NCI-H1092 (cell line): ENCODE measurements at regions not wholly inside any gene's neighbourhood (a gene's known extent, or its start where the extent isn't known, plus 50 kb on each side); places are given as distances from the start of the nearest gene placed in this dataset.

Source experiments
- DNase-seq: peaks from one replicate; lab custom pipeline; 2025; lab: John Stamatoyannopoulos, UW

GRCh38 chr2:215498431-215498830 lies 62.6 kb upstream of the FN1 start:
- no peak for DNase-seq

DNA sequence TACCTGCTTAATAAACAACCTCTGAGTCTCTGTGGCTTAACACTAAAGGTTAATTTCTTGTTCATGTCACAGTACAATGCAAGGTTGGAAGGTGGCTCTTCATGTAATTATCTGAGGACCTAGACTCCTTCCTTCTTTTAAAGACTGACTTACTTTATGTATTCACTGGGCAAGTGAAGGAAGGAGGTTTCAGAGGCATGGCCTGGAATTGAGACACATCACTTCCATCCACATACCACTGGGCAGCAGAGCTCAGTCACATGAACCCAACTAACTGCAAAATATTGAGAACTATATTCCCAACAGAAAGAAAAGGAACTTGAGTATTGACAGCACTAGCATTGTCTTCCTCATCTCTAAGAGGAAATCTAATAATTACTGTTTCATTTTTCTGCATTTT lies 57.5 kb upstream of the FN1 start:
- no peak for DNase-seq

DNA sequence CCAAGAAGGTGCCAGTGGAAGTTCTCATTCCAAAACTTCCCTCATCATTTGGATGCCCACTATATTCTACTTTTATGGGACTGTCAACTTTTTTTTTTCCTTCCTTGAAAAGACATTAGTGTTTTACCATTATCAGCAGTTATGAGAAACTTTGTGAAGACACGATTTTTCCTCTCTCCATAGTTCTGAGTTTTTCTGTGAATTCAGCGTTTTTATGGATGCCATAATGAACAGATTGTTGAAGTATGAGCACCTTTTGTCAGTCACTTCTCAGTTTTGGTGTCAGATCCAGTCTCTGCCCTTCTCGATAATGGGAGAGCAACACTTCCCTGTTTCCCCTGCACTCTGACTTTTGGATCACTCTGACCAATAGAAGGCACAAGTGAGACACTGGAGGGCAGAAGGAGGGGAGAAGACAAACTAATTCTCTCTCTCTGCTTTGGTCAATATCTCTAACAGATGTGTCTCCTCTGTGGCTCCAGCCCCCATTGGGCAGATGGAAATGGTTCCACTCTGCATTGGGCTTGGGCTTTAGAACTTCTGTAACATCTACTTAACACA lies 53.5 kb upstream of the FN1 start:
- no peak for DNase-seq

DNA sequence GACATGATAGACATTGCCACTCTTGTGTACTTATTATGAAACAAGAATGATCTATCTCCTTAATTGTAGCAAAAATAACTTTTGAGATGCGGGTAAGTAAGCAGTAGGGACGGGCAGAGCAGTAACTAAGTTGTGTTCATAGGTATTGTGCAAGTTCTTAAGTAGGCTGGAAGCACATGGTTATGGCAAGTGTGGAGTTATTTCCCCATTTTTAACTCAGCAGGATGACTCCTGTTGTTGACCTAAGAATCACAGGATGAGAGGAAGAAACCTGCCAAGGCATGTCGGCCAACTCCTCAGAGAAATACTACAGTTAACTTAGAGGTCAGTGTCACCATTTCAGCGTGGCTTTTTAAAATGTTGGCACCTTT lies 51.1 kb upstream of the FN1 start:
- DNase-seq = no peak

DNA sequence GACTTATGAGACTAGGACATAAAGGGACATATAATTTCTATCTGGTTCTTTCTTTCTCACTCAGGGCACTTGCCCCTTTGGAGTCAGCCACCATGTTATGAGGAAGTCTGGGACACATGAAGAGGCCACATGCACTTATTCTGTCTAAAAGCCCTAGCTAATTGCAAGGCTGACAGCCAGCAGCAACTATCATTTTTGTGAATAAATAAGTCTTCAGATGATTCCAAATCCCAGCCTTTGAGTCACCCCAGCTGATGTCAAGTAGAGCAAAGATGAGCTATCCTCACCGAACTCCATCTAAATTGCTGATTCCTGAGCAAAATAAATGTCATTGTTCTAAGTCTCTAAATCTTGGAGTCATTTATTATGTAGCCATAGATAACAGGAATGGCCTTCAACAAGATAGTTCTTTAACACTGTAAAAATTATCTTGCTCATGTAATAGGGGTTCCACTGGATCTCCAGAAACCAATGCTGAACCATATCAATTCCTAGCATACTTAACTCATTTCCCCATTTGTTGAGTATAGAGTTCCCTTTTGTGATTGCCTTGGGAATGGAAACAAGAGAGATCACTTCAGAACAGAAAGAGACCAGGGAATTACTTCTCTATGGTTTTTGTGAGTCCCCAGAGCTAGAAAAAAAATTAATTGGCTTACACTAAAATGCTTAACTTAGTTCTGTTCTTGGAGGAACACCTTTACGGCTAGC lies 50.6 kb upstream of the FN1 start:
- no peak for DNase-seq
